Upper lobe of left lung (tissue), 6 donors: ENCODE measurements at regions not wholly inside any gene's neighbourhood (a gene's known extent, or its start where the extent isn't known, plus 50 kb on each side); places are given as distances from the start of the nearest gene placed in this dataset.

Experiments used
- ATAC-seq, 2 donors: fragments of 200-7000 bp; cut with Tn5 transposase; one replicate each; pipeline ENCODE4 v1.9.1; 2022; ENCODE audit warnings: mild to moderate bottlenecking in 2 of 2, moderate library complexity in 2 of 2; ENCODE audit not compliant: low FRiP score in 2 of 2
- DNase-seq, 2 donors: peaks; one replicate each; pipeline ENCODE4 v3.0.0-alpha.2; 2019 to 2020
- H3K27ac ChIP-seq, 4 donors: fragments of 200-600 bp; sonication (generic); one replicate each; pipeline ENCODE4 v1.5.1; 2016 to 2019
- H3K27me3 ChIP-seq, 4 donors: fragments of 200-600 bp; sonication (generic); one replicate each; pipeline ENCODE4 v1.5.1; 2017 to 2019
- H3K36me3 ChIP-seq, 4 donors: fragments of 200-600 bp; sonication (generic); one replicate each; pipeline ENCODE4 v1.5.1; 2016 to 2019
- H3K4me1 ChIP-seq, 4 donors: fragments of 200-600 bp; sonication (generic); one replicate each; pipeline ENCODE4 v1.5.1; 2018 to 2019
- H3K4me3 ChIP-seq, 4 donors: fragments of 200-600 bp; sonication (generic); one replicate each; pipeline ENCODE4 v1.5.1; 2017 to 2019; ENCODE audit warnings: mild to moderate bottlenecking in 2 of 4, moderate library complexity in 1 of 4
- H3K9me3 ChIP-seq, 4 donors: fragments of 200-600 bp; sonication (generic); one replicate each; pipeline ENCODE4 v1.5.1; 2018 to 2019
- CTCF ChIP-seq, 6 experiments: fragments of 450-650 bp in 4 of 6; fragments of 200-600 bp in 2 of 6; sonication (generic) in 2 of 6; IDR thresholded peaks; one replicate each; pipeline ENCODE4 v1.5.1; 2016 to 2019; ENCODE audit warnings: antibody characterized with exemption in 6 of 6
- EP300 ChIP-seq, 4 donors: sonication (generic); formaldehyde crosslinking; IDR thresholded peaks; one replicate each; pipeline ENCODE4 v1.5.1; 2017; ENCODE audit warnings: antibody characterized with exemption in 4 of 4, control low read depth in 2 of 4
- POLR2A ChIP-seq, 4 donors: fragments of 450-650 bp; IDR thresholded peaks; one replicate each; pipeline ENCODE4 v1.5.1; 2016 to 2017; ENCODE audit warnings: antibody characterized with exemption in 4 of 4, mild to moderate bottlenecking in 2 of 4
- POLR2AphosphoS5 ChIP-seq, 2 donors: sonication (generic); formaldehyde crosslinking; IDR thresholded peaks; one replicate each; pipeline ENCODE4 v1.5.1; 2017; ENCODE audit warnings: antibody characterized with exemption in 2 of 2
- WGBS, 2 donors: methylation state at CpG; one replicate each; pipeline ENCODE4 v1.1.5; 2017 to 2018; 5-methylcytosine and 5-hydroxymethylcytosine counted together
- donor health status: DM: no; HTN: no; CAD: no; lungs with moderate emphysema.
- donor health status: DM: no; HTN: yes; CAD: no; lungs with severe emphysema.

DNA sequence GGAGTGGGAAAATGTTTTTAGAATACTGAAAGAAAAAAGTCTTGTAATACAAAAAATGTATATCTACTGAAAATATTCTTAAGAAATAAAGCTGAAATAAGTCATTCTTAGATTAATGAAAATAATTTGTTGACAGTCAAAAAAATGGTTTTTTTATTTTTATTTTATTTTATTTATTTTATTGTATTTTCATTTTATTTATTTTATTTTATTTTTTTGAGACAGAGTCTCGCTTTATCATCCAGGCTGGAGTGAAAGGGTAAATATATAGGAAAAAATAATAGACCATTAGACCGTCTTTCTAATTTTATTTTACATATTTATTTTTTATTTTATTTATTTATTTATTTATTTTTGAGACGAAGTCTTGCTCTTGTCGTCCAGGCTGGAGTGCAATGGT is 1583.6 kb upstream of the TMEFF2 start:
- WGBS, 2 donors, result 90 to 93% methylated on average over 4 of the region's 4 CpGs
- Histone ChIP-seq H3K4me1 (no peaks in the 10 kb centered on the region), H3K4me3 (no peak overlapping the region), H3K27ac (no peak overlapping the region), H3K27me3 (no peaks in the 10 kb centered on the region), H3K9me3 (no peaks in the 10 kb centered on the region), H3K36me3 (no peaks in the 10 kb centered on the region)
- no peak for DNase-seq
- no peak for ATAC-seq
- TF ChIP-seq POLR2AphosphoS5 (IDR thresholded peaks at IDR 0.05), result no peak
- no peak for TF ChIP-seq CTCF (IDR thresholded peaks at IDR 0.05)
- TF ChIP-seq EP300 (IDR thresholded peaks at IDR 0.05), result no peak
- no peak for TF ChIP-seq POLR2A (IDR thresholded peaks at IDR 0.05)

DNA sequence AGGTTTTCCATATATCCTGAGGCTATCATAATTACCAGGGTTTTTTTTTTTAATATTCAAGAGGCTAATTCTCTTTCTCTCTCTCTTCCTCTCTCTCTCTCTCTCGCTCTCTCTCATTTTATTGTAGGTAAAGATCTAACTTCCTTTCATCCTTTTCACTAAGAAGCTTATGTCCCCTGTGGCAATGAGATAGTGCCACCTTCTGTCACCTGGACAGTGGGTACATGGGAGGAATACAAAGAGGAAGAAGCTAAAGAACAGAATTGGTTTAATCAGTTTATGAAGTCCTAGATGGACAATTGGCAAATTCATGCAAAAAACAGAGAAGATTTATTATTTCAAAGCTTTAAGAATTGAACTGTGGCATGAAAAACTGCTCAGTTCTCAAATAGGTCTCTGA is 1582.3 kb upstream of the TMEFF2 start:
- DNase-seq, result no peak

DNA sequence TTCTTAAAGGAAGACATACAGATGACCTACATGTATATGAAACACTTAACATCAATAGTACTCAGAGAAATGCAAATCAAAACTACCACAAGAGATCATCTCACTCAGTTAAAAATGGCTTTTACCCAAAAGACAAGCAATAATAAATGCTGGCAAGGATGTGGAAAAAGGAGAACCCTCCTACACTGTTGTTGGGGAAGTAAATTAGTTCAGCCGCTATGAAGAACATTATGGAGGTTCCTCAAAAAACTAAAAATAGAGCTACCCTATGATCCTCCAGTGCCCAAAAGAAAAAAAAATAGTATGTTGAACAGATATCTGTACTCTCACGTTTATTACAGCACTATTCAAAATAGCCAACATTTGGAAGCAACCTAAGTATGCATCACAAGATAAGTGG is 1579.4 kb upstream of the TMEFF2 start:
- Histone ChIP-seq H3K27me3 (no peaks in the 10 kb centered on the region), H3K36me3 (no peaks in the 10 kb centered on the region), H3K4me3 (no peak overlapping the region), H3K4me1 (no peaks in the 10 kb centered on the region), H3K27ac (no peak overlapping the region), H3K9me3 (no peaks in the 10 kb centered on the region)
- ATAC-seq, result no peak
- WGBS, 2 donors, result 53 to 57% methylated on average over 2 of the region's 2 CpGs
- no peak for DNase-seq
- TF ChIP-seq POLR2A (IDR thresholded peaks at IDR 0.05) (no peak), CTCF (IDR thresholded peaks at IDR 0.05) (no peak), POLR2AphosphoS5 (IDR thresholded peaks at IDR 0.05) (no peak), EP300 (IDR thresholded peaks at IDR 0.05) (no peak)

More for the DNA sequence above, 1582.3 kb upstream of the TMEFF2 start:
- TF ChIP-seq EP300 (IDR thresholded peaks at IDR 0.05), result no peak
- H3K27ac ChIP-seq, result no peak overlapping the region
- H3K36me3 ChIP-seq, result no peaks in the 10 kb centered on the region
- H3K4me3 ChIP-seq, result no peak overlapping the region
- no peaks in the 10 kb centered on the region for H3K27me3 ChIP-seq
- no peak for ATAC-seq
- no peaks in the 10 kb centered on the region for H3K4me1 ChIP-seq
- WGBS, 2 donors, result 81 to 83% methylated on average over 1 of the region's 1 CpG
- no peaks in the 10 kb centered on the region for H3K9me3 ChIP-seq

DNA sequence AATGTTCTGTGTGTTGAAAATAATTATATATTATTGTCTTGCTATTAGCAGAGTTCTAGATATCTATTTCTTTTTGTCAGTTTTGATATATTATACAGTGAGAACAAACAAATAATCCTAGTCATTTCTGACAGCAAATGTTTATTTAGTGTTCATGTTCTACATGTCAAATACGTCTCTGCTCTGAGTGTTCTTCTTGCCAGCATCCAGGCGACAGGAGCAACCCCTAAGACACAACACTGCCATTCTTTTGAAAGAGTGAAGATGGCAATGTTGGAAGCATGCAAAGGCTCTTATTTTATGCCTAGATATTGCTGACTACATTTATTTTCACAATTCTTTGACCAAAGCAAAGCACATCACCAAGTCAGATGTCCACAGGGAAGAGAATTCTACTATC is 1556.6 kb upstream of the TMEFF2 start:
- Histone ChIP-seq H3K36me3 (no peaks in the 10 kb centered on the region), H3K4me3 (no peak overlapping the region), H3K27me3 (no peaks in the 10 kb centered on the region), H3K27ac (no peak overlapping the region), H3K9me3 (no peaks in the 10 kb centered on the region), H3K4me1 (no peaks in the 10 kb centered on the region)
- ATAC-seq (no peak), DNase-seq (no peak)
- WGBS, 2 donors, result 65 to 71% methylated on average over 2 of the region's 2 CpGs
- TF ChIP-seq POLR2AphosphoS5 (IDR thresholded peaks at IDR 0.05) (no peak), CTCF (IDR thresholded peaks at IDR 0.05) (no peak)

DNA sequence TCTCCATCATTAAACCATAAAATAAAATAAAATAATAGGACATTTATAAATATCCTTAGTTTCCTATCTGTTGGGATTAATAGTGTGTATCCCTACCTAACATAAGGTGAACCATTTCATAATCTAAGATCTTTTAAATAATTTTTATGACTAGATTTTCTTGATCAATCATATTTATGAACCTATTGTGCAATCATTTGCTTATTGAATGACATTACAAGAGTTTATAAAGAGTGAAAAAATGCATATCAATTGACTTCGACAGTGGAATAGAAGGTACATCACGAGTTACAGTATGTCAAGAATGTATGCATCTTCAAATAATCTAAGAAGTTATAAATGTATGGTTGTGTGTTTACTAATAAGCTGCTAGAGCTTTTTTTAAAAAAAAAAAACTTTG is 1554.8 kb upstream of the TMEFF2 start:
- no peaks in the 10 kb centered on the region for H3K36me3 ChIP-seq
- H3K4me1 ChIP-seq, result no peaks in the 10 kb centered on the region
- no peak overlapping the region for H3K4me3 ChIP-seq
- TF ChIP-seq POLR2AphosphoS5 (IDR thresholded peaks at IDR 0.05) (no peak), CTCF (IDR thresholded peaks at IDR 0.05) (no peak), POLR2A (IDR thresholded peaks at IDR 0.05) (no peak), EP300 (IDR thresholded peaks at IDR 0.05) (no peak)
- no peaks in the 10 kb centered on the region for H3K27me3 ChIP-seq
- no peak overlapping the region for H3K27ac ChIP-seq
- no peak for DNase-seq
- 73 to 78% methylated on average over 2 of the region's 2 CpGs for WGBS, 2 donors
- no peak for ATAC-seq
- H3K9me3 ChIP-seq, result no peaks in the 10 kb centered on the region
